ENCODE measurements at regions not wholly inside any gene's neighbourhood (a gene's known extent, or its start where the extent isn't known, plus 50 kb on each side); places are given as distances from the start of the nearest gene placed in this dataset.

DNA sequence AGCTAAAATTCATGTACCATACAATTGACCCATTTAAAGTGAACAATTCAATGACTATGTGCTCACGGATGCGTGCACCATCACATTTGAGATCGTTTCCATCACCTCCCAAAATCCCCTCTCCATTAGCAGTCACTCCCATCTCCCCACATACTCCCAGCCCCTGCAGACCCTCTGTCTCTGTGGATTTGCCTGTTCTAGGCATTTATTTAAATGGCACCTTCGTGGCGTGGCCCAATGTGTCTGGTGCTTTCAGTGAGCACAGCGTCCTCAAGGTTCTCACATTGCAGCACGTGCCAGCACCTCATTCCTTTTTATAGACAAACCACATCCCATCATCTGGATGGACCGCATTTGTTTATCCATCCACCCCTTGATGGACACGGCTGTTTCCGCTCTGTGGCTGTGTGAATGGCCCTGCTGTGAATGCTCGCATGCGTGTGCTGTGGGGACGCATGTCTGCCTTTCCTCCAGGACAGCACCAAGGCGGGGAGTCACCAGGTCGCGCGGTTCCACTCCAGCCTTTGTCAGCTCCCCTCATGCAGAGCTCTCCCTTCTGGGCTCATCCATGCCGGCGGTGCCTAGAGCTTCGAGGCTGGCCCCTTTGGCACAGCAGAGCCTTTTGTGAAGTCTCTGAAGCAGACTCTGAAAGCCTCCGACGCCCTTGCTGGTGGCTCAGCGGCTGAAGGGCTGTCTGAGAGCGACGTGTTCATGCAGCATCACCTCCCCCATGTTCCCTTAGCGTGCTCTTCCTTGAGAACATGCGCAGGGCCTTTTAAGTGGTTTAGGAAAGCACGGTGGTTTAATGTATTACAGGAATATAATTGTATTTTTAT, 184.4 kb downstream of the KIF26A start:
- TF ChIP-seq SP1 (CRISPR knock-in tag; IDR thresholded peaks at IDR 0.05) (no peak), ZNF224 (CRISPR knock-in tag; IDR thresholded peaks at IDR 0.05) (no peak), NR2F6 (CRISPR knock-in tag; IDR thresholded peaks at IDR 0.05) (no peak), FOXK2 (conservative IDR thresholded peaks at IDR 0.05 in 1 of 2, IDR thresholded peaks at IDR 0.05 in 1 of 2; ENCODE audit: low read depth in 2 of 2) (no peak), POLR2A (conservative IDR thresholded peaks at IDR 0.05) (no peak)
- TF ChIP-seq, protein P1, sequence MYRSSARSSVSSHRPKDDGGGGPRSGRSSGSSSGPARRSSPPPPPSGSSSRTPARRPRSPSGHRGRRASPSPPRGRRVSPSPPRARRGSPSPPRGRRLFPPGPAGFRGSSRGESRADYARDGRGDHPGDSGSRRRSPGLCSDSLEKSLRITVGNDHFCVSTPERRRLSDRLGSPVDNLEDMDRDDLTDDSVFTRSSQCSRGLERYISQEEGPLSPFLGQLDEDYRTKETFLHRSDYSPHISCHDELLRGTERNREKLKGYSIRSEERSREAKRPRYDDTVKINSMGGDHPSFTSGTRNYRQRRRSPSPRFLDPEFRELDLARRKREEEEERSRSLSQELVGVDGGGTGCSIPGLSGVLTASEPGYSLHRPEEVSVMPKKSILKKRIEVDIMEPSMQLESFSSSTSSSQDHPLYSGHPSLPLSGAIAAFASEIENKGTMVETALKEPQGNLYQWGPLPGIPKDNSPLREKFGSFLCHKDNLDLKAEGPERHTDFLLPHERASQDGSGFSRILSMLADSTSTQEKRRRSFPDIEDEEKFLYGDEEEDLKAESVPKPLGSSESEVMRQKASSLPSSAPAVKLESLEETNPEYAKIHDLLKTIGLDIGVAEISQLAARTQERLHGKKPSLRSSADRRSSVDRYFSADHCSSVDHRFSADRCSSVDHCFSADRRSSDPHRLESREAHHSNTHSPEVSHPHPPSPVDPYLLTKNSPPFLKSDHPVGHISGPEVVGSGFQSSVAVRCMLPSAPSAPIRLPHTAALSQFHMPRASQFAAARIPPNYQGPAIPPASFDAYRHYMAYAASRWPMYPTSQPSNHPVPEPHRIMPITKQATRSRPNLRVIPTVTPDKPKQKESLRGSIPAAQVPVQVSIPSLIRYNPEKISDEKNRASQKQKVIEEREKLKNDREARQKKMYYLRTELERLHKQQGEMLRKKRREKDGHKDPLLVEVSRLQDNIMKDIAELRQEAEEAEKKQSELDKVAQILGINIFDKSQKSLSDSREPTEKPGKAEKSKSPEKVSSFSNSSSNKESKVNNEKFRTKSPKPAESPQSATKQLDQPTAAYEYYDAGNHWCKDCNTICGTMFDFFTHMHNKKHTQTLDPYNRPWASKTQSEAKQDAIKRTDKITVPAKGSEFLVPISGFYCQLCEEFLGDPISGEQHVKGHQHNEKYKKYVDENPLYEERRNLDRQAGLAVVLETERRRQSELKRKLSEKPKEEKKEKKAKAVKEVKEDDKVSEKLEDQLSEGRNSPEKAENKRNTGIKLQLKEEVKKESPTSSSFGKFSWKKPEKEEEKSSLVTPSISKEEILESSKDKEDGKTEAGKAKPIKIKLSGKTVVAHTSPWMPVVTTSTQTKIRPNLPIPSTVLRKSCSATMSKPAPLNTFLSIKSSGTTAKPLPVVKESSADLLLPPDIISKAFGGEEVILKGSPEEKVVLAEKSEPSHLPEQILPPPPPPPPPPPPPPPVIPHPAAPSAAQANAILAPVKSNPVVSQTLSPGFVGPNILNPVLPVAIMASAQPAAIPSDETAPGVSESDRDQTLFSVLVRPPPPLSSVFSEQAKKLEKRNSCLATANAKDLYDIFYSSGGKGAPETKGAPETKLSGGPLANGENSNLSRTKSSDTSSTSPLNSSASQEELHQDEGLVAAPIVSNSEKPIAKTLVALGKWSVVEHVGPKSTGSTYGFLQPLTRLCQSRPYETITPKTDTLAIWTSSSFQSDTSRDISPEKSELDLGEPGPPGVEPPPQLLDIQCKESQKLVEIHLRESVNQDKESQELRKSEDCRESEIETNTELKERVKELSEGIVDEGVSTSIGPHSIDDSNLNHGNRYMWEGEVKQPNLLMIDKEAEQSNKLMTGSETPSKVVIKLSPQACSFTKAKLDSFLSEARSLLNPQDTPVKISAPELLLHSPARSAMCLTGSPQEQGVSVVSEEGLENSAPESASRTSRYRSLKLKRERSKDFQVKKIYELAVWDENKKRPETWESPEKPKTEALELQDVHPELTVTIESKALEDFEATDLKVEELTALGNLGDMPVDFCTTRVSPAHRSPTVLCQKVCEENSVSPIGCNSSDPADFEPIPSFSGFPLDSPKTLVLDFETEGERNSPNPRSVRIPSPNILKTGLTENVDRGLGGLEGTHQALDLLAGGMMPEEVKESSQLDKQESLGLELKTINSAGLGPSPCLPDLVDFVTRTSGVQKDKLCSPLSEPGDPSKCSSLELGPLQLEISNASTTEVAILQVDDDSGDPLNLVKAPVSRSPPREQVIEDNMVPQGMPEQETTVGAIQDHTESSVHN (IDR thresholded peaks at IDR 0.05; ENCODE audit: borderline replicate concordance in 1 of 2, low read depth in 1 of 2): no peak
- TF ChIP-seq, protein P2, sequence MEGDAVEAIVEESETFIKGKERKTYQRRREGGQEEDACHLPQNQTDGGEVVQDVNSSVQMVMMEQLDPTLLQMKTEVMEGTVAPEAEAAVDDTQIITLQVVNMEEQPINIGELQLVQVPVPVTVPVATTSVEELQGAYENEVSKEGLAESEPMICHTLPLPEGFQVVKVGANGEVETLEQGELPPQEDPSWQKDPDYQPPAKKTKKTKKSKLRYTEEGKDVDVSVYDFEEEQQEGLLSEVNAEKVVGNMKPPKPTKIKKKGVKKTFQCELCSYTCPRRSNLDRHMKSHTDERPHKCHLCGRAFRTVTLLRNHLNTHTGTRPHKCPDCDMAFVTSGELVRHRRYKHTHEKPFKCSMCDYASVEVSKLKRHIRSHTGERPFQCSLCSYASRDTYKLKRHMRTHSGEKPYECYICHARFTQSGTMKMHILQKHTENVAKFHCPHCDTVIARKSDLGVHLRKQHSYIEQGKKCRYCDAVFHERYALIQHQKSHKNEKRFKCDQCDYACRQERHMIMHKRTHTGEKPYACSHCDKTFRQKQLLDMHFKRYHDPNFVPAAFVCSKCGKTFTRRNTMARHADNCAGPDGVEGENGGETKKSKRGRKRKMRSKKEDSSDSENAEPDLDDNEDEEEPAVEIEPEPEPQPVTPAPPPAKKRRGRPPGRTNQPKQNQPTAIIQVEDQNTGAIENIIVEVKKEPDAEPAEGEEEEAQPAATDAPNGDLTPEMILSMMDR (IDR thresholded peaks at IDR 0.05 in 2 of 3, conservative IDR thresholded peaks at IDR 0.05 in 1 of 3; ENCODE audit: insufficient read depth in 2 of 3, low read depth in 1 of 3, low read length in 3 of 3): no peak
- TF ChIP-seq, protein P3, sequence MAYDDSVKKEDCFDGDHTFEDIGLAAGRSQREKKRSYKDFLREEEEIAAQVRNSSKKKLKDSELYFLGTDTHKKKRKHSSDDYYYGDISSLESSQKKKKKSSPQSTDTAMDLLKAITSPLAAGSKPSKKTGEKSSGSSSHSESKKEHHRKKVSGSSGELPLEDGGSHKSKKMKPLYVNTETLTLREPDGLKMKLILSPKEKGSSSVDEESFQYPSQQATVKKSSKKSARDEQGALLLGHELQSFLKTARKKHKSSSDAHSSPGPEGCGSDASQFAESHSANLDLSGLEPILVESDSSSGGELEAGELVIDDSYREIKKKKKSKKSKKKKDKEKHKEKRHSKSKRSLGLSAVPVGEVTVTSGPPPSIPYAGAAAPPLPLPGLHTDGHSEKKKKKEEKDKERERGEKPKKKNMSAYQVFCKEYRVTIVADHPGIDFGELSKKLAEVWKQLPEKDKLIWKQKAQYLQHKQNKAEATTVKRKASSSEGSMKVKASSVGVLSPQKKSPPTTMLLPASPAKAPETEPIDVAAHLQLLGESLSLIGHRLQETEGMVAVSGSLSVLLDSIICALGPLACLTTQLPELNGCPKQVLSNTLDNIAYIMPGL (CRISPR knock-in tag; IDR thresholded peaks at IDR 0.05): no peak

Measured in K562 (cell line).